GM12873 (cell line): ENCODE measurements at regions not wholly inside any gene's neighbourhood (a gene's known extent, or its start where the extent isn't known, plus 50 kb on each side); places are given as distances from the start of the nearest gene placed in this dataset.

ENCODE experiments used
- CTCF ChIP-seq: IDR thresholded peaks from 2 replicates; pipeline ENCODE4 v1.5.1; 2012; ENCODE audit warnings: low read depth, mild to moderate bottlenecking, moderate library complexity, low read length, control low read depth; ENCODE audit not compliant: insufficient read depth; ENCODE audit errors: missing control alignments

- no peak for TF ChIP-seq CTCF
These were observed 1506.3 kb downstream of the ADGRL3 start for GRCh38 chr4:62706423-62706822.

- no peak for TF ChIP-seq CTCF
These were observed 1483.9 kb downstream of the ADGRL3 start for GRCh38 chr4:62683799-62684566.

- no peak for TF ChIP-seq CTCF
These were observed 1476.8 kb downstream of the ADGRL3 start for GRCh38 chr4:62676962-62677361.

GRCh38 chr4:62670514-62670913, 1470.4 kb downstream of the ADGRL3 start:
- no peak for TF ChIP-seq CTCF

GRCh38 chr4:62661821-62662220, 1461.7 kb downstream of the ADGRL3 start:
- no peak for TF ChIP-seq CTCF

GRCh38 chr4:62656006-62656405, 1455.9 kb downstream of the ADGRL3 start:
- no peak for TF ChIP-seq CTCF

- peak; percentile 36 for TF ChIP-seq CTCF
These were observed 1444.2 kb downstream of the ADGRL3 start for GRCh38 chr4:62644372-62644771.
